ENCODE measurements at regions not wholly inside any gene's neighbourhood (a gene's known extent, or its start where the extent isn't known, plus 50 kb on each side); places are given as distances from the start of the nearest gene placed in this dataset.
"Not testable (repeated sequence)": the region's sequence is repeated elsewhere in the genome, so short reads cannot be mapped to it uniquely, and the experiment has no call there.

- no peak for DNase-seq
- TF ChIP-seq GATA1 (IDR thresholded peaks at IDR 0.05; ENCODE audit: low read depth, low read length) (no peak), POLR2A (IDR thresholded peaks at IDR 0.05; ENCODE audit: low read length) (no peak)
Observed at GRCh38 chr11:87529486-87529885, 491.8 kb downstream of the TMEM135 start.

- DNase-seq = no peak
- no peak for TF ChIP-seq GATA1 (IDR thresholded peaks at IDR 0.05; ENCODE audit: low read depth, low read length)
- no peak for TF ChIP-seq POLR2A (IDR thresholded peaks at IDR 0.05; ENCODE audit: low read length)
Observed at GRCh38 chr11:87528752-87529151, 491.0 kb downstream of the TMEM135 start.

- TF ChIP-seq POLR2A (IDR thresholded peaks at IDR 0.05; ENCODE audit: low read length) (no peak), GATA1 (IDR thresholded peaks at IDR 0.05; ENCODE audit: low read depth, low read length) (no peak)
- no peak for DNase-seq
Observed at GRCh38 chr11:87523276-87523675, 485.5 kb downstream of the TMEM135 start.

GRCh38 chr11:87518266-87518665, 480.5 kb downstream of the TMEM135 start:
- no peak for DNase-seq
- TF ChIP-seq POLR2A (IDR thresholded peaks at IDR 0.05; ENCODE audit: low read length) (no peak), GATA1 (IDR thresholded peaks at IDR 0.05; ENCODE audit: low read depth, low read length) (no peak)

GRCh38 chr11:87517351-87517750, 479.6 kb downstream of the TMEM135 start:
- TF ChIP-seq GATA1 (IDR thresholded peaks at IDR 0.05; ENCODE audit: low read depth, low read length) (no peak), POLR2A (IDR thresholded peaks at IDR 0.05; ENCODE audit: low read length) (no peak)

GRCh38 chr11:87507722-87508121, 470.0 kb downstream of the TMEM135 start:
- not testable (repeated sequence) for DNase-seq

More at GRCh38 chr11:87517351-87517750, 479.6 kb downstream of the TMEM135 start:
- DNase-seq = no peak

GRCh38 chr11:87506946-87507345, 469.2 kb downstream of the TMEM135 start:
- DNase-seq = not testable (repeated sequence)

- DNase-seq = no peak
- TF ChIP-seq GATA1 (IDR thresholded peaks at IDR 0.05; ENCODE audit: low read depth, low read length) (no peak), POLR2A (IDR thresholded peaks at IDR 0.05; ENCODE audit: low read length) (no peak)
Observed at GRCh38 chr11:87501388-87501787, 463.7 kb downstream of the TMEM135 start.

GRCh38 chr11:87494936-87495335, 457.2 kb downstream of the TMEM135 start:
- not testable (repeated sequence) for DNase-seq

- not testable (repeated sequence) for DNase-seq
Observed at GRCh38 chr11:87494026-87494425, 456.3 kb downstream of the TMEM135 start.

GRCh38 chr11:87493516-87493915, 455.8 kb downstream of the TMEM135 start:
- DNase-seq = no peak
- TF ChIP-seq POLR2A (IDR thresholded peaks at IDR 0.05; ENCODE audit: low read length) = no peak
- TF ChIP-seq GATA1 (IDR thresholded peaks at IDR 0.05; ENCODE audit: low read depth, low read length) = no peak

- no peak for DNase-seq
- TF ChIP-seq POLR2A (IDR thresholded peaks at IDR 0.05; ENCODE audit: low read length) (no peak), GATA1 (IDR thresholded peaks at IDR 0.05; ENCODE audit: low read depth, low read length) (no peak)
Observed at GRCh38 chr11:87491381-87491780, 453.6 kb downstream of the TMEM135 start.

- TF ChIP-seq GATA1 (IDR thresholded peaks at IDR 0.05; ENCODE audit: low read depth, low read length) (no peak), POLR2A (IDR thresholded peaks at IDR 0.05; ENCODE audit: low read length) (no peak)
- no peak for DNase-seq
Observed at GRCh38 chr11:87490671-87491070, 452.9 kb downstream of the TMEM135 start.

- DNase-seq = no peak
- TF ChIP-seq GATA1 (IDR thresholded peaks at IDR 0.05; ENCODE audit: low read depth, low read length) (no peak), POLR2A (IDR thresholded peaks at IDR 0.05; ENCODE audit: low read length) (no peak)
Observed at GRCh38 chr11:87484566-87484965, 446.8 kb downstream of the TMEM135 start.

- no peak for DNase-seq
- no peak for TF ChIP-seq GATA1 (IDR thresholded peaks at IDR 0.05; ENCODE audit: low read depth, low read length)
Observed at GRCh38 chr11:87477321-87477720, 439.6 kb downstream of the TMEM135 start.

GRCh38 chr11:87473174-87473573, 435.4 kb downstream of the TMEM135 start:
- no peak for DNase-seq
- no peak for TF ChIP-seq POLR2A (IDR thresholded peaks at IDR 0.05; ENCODE audit: low read length)
- no peak for TF ChIP-seq GATA1 (IDR thresholded peaks at IDR 0.05; ENCODE audit: low read depth, low read length)

- no peak for DNase-seq
- TF ChIP-seq GATA1 (IDR thresholded peaks at IDR 0.05; ENCODE audit: low read depth, low read length) = no peak
- TF ChIP-seq POLR2A (IDR thresholded peaks at IDR 0.05; ENCODE audit: low read length) = no peak
Observed at GRCh38 chr11:87466223-87466622, 428.5 kb downstream of the TMEM135 start.

Data from erythroblast (primary cell).